ENCODE measurements at regions not wholly inside any gene's neighbourhood (a gene's known extent, or its start where the extent isn't known, plus 50 kb on each side); places are given as distances from the start of the nearest gene placed in this dataset.

DNA sequence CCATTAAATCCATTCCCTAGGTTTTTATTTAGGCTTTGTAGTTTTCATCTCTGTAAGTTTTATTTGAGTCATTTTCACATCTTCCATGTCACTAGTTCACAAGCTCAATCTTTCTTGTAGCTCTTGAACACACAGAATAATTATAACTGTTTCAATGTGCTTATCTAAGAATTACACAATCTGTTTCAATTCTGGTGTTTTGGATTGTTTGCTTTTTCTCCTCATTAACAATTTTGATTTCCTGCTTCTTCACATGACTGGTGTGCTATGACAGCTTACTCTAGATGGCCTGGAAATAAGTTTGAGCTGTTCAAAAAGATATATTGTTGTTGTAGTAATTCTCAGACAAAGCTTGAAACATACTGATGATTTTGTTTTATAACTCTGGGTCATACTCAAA, 1974.1 kb upstream of the NUDT12 start:
- POLR2A ChIA-PET = no interaction called here
- no peaks in the 10 kb centered on the region for H3K4me1 ChIP-seq (ENCODE audit: control insufficient read depth in 1 of 2, insufficient read depth in 2 of 2, low read length in 2 of 2)

DNA sequence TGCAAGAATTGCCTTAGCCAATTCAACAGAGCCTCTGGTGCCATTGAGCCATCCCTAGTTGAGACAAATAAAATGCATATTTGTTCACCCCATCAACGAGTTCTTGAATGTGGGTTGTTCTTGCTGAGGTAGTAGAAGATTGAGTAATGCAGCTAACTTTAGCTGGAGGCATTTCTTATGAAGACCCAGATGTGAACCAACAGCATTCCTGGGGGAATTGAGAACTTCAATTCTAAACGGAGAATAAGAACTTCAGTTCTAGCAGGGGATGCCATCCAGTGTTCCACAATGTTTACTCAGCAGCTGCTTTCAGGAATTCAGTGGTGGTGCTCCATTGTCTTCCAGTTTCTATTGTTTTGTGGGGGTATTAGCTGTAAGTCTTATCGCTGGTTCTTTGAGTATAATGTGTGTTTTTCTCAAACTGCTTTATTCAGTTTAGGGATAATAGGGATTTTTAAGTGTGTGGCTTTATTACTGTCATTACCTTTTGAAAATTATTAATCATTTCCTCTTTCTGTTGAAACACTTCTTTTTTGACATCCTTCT, 1968.2 kb upstream of the NUDT12 start:
- no TSS peak for BruUV-seq (replicated peaks)
- Histone ChIP-seq H3K4me1 (ENCODE audit: control insufficient read depth in 1 of 2, insufficient read depth in 2 of 2, low read length in 2 of 2) (no peaks in the 10 kb centered on the region), H3K4me3 (replicated peaks in 1 of 2; ENCODE audit: low read depth in 1 of 2, low read length in 2 of 2) (no peak overlapping the region), H3K36me3 (ENCODE audit: control insufficient read depth in 1 of 2, insufficient read depth in 2 of 2, low read length in 2 of 2) (no peaks in the 10 kb centered on the region), H4K20me1 (ENCODE audit: insufficient read depth) (no peaks in the 10 kb centered on the region), H3K27ac (ENCODE audit: low read depth, low read length) (no peak overlapping the region), H3K9ac (ENCODE audit: low read length) (no peak overlapping the region), H3K9me3 (ENCODE audit: control insufficient read depth in 1 of 2, insufficient read depth in 1 of 2, low read depth in 1 of 2, low read length in 2 of 2) (no peaks in the 10 kb centered on the region; a peak in 1 of 4 replicates), H3K27me3 (ENCODE audit: insufficient read depth, low read length) (no peaks in the 10 kb centered on the region), H3K9me2 (ENCODE audit: insufficient read depth) (no peaks in the 10 kb centered on the region), H2AFZ (ENCODE audit: low read depth, low read length, poor library complexity, severe bottlenecking) (no peak overlapping the region), H3K4me2 (ENCODE audit: low read length) (no peak overlapping the region), H3K79me2 (ENCODE audit: insufficient read depth, low read length) (no peaks in the 10 kb centered on the region)
- POLR2A ChIA-PET = no interaction called here
- CTCF ChIA-PET = no interaction called here
- DNase-seq (ENCODE audit: low read depth, low spot score) (no peak), ATAC-seq (no peak)
- RAD21 ChIA-PET (ENCODE audit: low non-redundant PET in 1 of 2, low total read pairs in 2 of 2, uncharacterized antibody in 2 of 2, unreplicated experiment in 2 of 2) = no interaction called here
- intact Hi-C loops (cut with micrococcal nuclease) = no loop called here
- TF ChIP-seq EZH2phosphoT487 (IDR thresholded peaks at IDR 0.05; ENCODE audit: borderline replicate concordance) (no peak), SRF (IDR thresholded peaks at IDR 0.05; ENCODE audit: low read depth) (no peak), ZNF274 (IDR thresholded peaks at IDR 0.05; ENCODE audit: low read depth, low read length) (no peak), JUND (IDR thresholded peaks at IDR 0.05) (no peak), SIN3A (IDR thresholded peaks at IDR 0.05; ENCODE audit: low read depth) (no peak), CEBPB (IDR thresholded peaks at IDR 0.05; ENCODE audit: low read depth) (no peak), ELF1 (IDR thresholded peaks at IDR 0.05; ENCODE audit: borderline replicate concordance, low read depth) (no peak), ZFX (IDR thresholded peaks at IDR 0.05) (no peak), CBX3 (IDR thresholded peaks at IDR 0.05; ENCODE audit: low read depth) (no peak), SP1 (IDR thresholded peaks at IDR 0.05; ENCODE audit: low read depth) (no peak), EGR1 (IDR thresholded peaks at IDR 0.05; ENCODE audit: low read depth) (no peak)
- TF ChIP-seq, protein P1, sequence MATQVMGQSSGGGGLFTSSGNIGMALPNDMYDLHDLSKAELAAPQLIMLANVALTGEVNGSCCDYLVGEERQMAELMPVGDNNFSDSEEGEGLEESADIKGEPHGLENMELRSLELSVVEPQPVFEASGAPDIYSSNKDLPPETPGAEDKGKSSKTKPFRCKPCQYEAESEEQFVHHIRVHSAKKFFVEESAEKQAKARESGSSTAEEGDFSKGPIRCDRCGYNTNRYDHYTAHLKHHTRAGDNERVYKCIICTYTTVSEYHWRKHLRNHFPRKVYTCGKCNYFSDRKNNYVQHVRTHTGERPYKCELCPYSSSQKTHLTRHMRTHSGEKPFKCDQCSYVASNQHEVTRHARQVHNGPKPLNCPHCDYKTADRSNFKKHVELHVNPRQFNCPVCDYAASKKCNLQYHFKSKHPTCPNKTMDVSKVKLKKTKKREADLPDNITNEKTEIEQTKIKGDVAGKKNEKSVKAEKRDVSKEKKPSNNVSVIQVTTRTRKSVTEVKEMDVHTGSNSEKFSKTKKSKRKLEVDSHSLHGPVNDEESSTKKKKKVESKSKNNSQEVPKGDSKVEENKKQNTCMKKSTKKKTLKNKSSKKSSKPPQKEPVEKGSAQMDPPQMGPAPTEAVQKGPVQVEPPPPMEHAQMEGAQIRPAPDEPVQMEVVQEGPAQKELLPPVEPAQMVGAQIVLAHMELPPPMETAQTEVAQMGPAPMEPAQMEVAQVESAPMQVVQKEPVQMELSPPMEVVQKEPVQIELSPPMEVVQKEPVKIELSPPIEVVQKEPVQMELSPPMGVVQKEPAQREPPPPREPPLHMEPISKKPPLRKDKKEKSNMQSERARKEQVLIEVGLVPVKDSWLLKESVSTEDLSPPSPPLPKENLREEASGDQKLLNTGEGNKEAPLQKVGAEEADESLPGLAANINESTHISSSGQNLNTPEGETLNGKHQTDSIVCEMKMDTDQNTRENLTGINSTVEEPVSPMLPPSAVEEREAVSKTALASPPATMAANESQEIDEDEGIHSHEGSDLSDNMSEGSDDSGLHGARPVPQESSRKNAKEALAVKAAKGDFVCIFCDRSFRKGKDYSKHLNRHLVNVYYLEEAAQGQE (IDR thresholded peaks at IDR 0.05; ENCODE audit: low read depth) = no peak

More for the DNA sequence above, 1974.1 kb upstream of the NUDT12 start:
- DNase-seq (ENCODE audit: low read depth, low spot score) (no peak), ATAC-seq (no peak)
- H3K36me3 ChIP-seq (ENCODE audit: control insufficient read depth in 1 of 2, insufficient read depth in 2 of 2, low read length in 2 of 2) = no peaks in the 10 kb centered on the region
- H3K27ac ChIP-seq (ENCODE audit: low read depth, low read length) = no peak overlapping the region
- TF ChIP-seq YY1 (IDR thresholded peaks at IDR 0.05; ENCODE audit: extremely low read depth, insufficient replicate concordance, low read depth, low read length) = no peak
- TF ChIP-seq SP1 (IDR thresholded peaks at IDR 0.05; ENCODE audit: low read depth) = no peak
- TF ChIP-seq CEBPB (IDR thresholded peaks at IDR 0.05; ENCODE audit: low read depth) = no peak
- no peak for TF ChIP-seq EZH2phosphoT487 (IDR thresholded peaks at IDR 0.05; ENCODE audit: borderline replicate concordance)
- no peak for TF ChIP-seq ZNF274 (IDR thresholded peaks at IDR 0.05; ENCODE audit: low read depth, low read length)
- no peak for TF ChIP-seq FOSL1 (IDR thresholded peaks at IDR 0.05; ENCODE audit: low read depth)
- TF ChIP-seq ELF1 (IDR thresholded peaks at IDR 0.05; ENCODE audit: borderline replicate concordance, low read depth) = no peak
- no peak for TF ChIP-seq TCF7L2 (IDR thresholded peaks at IDR 0.05; ENCODE audit: borderline replicate concordance, extremely low read depth, insufficient read depth, insufficient read length)
- no peaks in the 10 kb centered on the region for H4K20me1 ChIP-seq (ENCODE audit: insufficient read depth)
- H3K27me3 ChIP-seq (ENCODE audit: insufficient read depth, low read length) = no peaks in the 10 kb centered on the region
- H3K79me2 ChIP-seq (ENCODE audit: insufficient read depth, low read length) = no peaks in the 10 kb centered on the region
- ChIA-PET CTCF (no interaction called here), RAD21 (ENCODE audit: low non-redundant PET in 1 of 2, low total read pairs in 2 of 2, uncharacterized antibody in 2 of 2, unreplicated experiment in 2 of 2) (no interaction called here)
- intact Hi-C loops (cut with micrococcal nuclease) = no loop called here
- no peaks in the 10 kb centered on the region for H3K9me3 ChIP-seq (ENCODE audit: control insufficient read depth in 1 of 2, insufficient read depth in 1 of 2, low read depth in 1 of 2, low read length in 2 of 2)
- no TSS peak for BruUV-seq (replicated peaks)
- no peaks in the 10 kb centered on the region for H3K9me2 ChIP-seq (ENCODE audit: insufficient read depth)
- H3K4me3 ChIP-seq (replicated peaks in 1 of 2; ENCODE audit: low read depth in 1 of 2, low read length in 2 of 2) = no peak overlapping the region
- H3K9ac ChIP-seq (ENCODE audit: low read length) = no peak overlapping the region
- H3K4me2 ChIP-seq (ENCODE audit: low read length) = no peak overlapping the region
- H2AFZ ChIP-seq (ENCODE audit: low read depth, low read length, poor library complexity, severe bottlenecking) = no peak overlapping the region

Measured in HCT116 (cell line).